ENCODE measurements at regions not wholly inside any gene's neighbourhood (a gene's known extent, or its start where the extent isn't known, plus 50 kb on each side); places are given as distances from the start of the nearest gene placed in this dataset.

DNA sequence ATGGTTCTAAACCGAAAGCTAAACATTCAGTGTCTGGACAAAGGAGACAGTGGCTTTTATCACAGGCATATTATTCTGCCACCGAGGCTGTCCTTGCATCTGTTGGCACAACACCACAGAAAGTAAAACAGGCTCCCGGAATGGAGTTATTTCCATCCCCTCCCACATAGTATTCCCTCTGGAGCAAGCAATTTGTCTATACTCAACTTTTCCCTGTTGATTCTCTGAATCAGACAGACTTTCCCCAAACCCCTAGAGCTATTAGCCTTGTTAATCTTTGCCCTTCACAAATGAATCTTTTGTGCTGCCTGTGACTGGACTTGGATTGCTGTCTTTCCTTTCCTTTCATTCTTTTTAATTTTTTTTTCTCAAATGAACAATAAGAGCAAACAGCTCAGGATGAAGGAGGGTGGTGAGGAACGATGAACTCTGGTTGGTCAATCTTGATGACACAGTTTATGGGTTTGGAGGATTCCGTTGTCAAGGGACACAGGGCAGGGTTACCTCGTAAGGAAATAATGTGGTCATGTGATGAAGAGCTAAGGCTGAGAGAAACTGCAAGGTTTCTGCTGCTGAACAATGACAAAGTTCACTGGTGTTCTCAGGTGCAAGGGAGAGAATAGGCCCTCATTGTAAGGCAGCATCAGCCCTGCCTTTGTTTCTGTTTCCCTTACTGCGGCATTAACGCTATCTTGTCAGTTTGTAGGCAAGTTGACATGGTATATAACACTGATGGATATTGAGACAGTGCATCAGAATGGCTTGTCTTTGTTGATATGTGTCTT, 275.0 kb upstream of the BMP2 start:
- H3K9me3 Mint-ChIP-seq: peaks cover 0 to 7% (median 4%) of the 10 kb centered on the region in 7 donors
- H3K27ac Mint-ChIP-seq: no peak overlapping the region
- DNase-seq: no peak
- no peaks in the 10 kb centered on the region for H3K27me3 Mint-ChIP-seq
- no peak for ATAC-seq (ENCODE audit: low read depth in 2 of 2)
- Histone ChIP-seq H3K27me3 (ENCODE audit: control insufficient read depth, insufficient read depth, low read length) (no peaks in the 10 kb centered on the region), H3K27ac (ENCODE audit: insufficient read depth, low read length, poor library complexity, severe bottlenecking) (no peak overlapping the region), H3K9me3 (ENCODE audit: control insufficient read depth in 2 of 2, low read length in 2 of 2) (no peaks in the 10 kb centered on the region), H3K36me3 (ENCODE audit: control insufficient read depth, insufficient read depth, low read length) (no peaks in the 10 kb centered on the region), H3K4me3 (ENCODE audit: low read depth, low read length) (no peak overlapping the region), H3K4me1 (ENCODE audit: control insufficient read depth, insufficient read depth, low read length, poor library complexity, severe bottlenecking) (no peaks in the 10 kb centered on the region)
- H3K36me3 Mint-ChIP-seq: no peaks in the 10 kb centered on the region
- no peaks in the 10 kb centered on the region for H3K4me1 Mint-ChIP-seq
- H3K4me3 Mint-ChIP-seq: no peak overlapping the region

GRCh38 chr20:6490849-6491248, 276.6 kb upstream of the BMP2 start:
- peaks cover 0 to 7% (median 3%) of the 10 kb centered on the region in 7 donors for H3K9me3 Mint-ChIP-seq
- no peaks in the 10 kb centered on the region for H3K36me3 Mint-ChIP-seq
- Histone ChIP-seq H3K36me3 (ENCODE audit: control insufficient read depth, insufficient read depth, low read length) (no peaks in the 10 kb centered on the region), H3K27me3 (ENCODE audit: control insufficient read depth, insufficient read depth, low read length) (no peaks in the 10 kb centered on the region), H3K4me3 (ENCODE audit: low read depth, low read length) (no peak overlapping the region), H3K9me3 (ENCODE audit: control insufficient read depth in 2 of 2, low read length in 2 of 2) (no peaks in the 10 kb centered on the region), H3K27ac (ENCODE audit: insufficient read depth, low read length, poor library complexity, severe bottlenecking) (no peak overlapping the region), H3K4me1 (ENCODE audit: control insufficient read depth, insufficient read depth, low read length, poor library complexity, severe bottlenecking) (no peaks in the 10 kb centered on the region)
- no peak overlapping the region for H3K4me3 Mint-ChIP-seq
- no peak overlapping the region for H3K27ac Mint-ChIP-seq
- no peaks in the 10 kb centered on the region for H3K27me3 Mint-ChIP-seq
- DNase-seq (no peak), ATAC-seq (ENCODE audit: low read depth in 2 of 2) (no peak)
- H3K4me1 Mint-ChIP-seq: no peaks in the 10 kb centered on the region

DNA sequence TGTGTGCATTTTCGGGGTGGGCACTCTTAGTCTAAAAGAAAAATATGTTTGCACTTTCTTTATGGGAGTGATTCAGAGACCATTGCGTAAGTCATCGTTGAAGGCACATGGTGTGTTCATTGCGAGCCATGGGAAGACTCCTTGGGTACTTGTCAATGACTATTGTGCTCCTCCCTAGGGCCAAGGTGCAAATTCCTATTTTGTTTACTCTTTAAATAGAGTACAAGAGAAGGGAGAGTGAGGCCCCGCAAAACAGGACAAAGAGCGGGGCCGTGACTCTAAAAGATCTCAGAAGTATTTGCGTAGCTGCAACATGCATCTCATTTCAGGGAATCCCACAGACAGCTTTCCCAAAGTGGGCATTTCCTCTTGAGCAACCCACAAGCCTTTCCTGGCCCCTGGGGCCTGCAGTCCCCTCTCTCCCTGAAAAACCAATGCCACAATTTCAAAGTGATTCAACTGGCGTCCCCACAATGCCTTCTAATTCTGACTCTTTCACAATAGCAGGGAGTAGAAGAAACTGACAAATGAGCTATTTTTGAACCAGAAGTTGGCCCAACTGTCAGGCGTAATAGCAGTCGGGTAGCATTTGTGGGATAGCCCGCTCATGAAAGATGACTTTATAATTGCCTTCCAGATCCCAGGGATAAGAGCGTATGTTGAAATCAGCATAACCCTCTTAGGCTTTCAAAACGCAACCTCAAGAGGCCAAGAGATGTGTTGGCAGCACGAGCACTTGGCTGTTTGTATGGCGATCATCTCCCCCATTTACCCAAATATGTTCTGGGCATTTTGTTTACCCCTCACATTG, 277.9 kb upstream of the BMP2 start:
- Histone ChIP-seq H3K27me3 (ENCODE audit: control insufficient read depth, insufficient read depth, low read length) (no peaks in the 10 kb centered on the region), H3K27ac (ENCODE audit: insufficient read depth, low read length, poor library complexity, severe bottlenecking) (no peak overlapping the region), H3K9me3 (ENCODE audit: control insufficient read depth in 2 of 2, low read length in 2 of 2) (no peaks in the 10 kb centered on the region), H3K4me3 (ENCODE audit: low read depth, low read length) (no peak overlapping the region), H3K4me1 (ENCODE audit: control insufficient read depth, insufficient read depth, low read length, poor library complexity, severe bottlenecking) (no peaks in the 10 kb centered on the region), H3K36me3 (ENCODE audit: control insufficient read depth, insufficient read depth, low read length) (no peaks in the 10 kb centered on the region)
- no peaks in the 10 kb centered on the region for H3K27me3 Mint-ChIP-seq
- no peak for ATAC-seq (ENCODE audit: low read depth in 2 of 2)
- no peaks in the 10 kb centered on the region for H3K4me1 Mint-ChIP-seq
- no peaks in the 10 kb centered on the region for H3K36me3 Mint-ChIP-seq
- H3K4me3 Mint-ChIP-seq: no peak overlapping the region
- H3K27ac Mint-ChIP-seq: no peak overlapping the region
- DNase-seq: no peak
- H3K9me3 Mint-ChIP-seq: peaks cover 0 to 8% (median 2%) of the 10 kb centered on the region in 7 donors

DNA sequence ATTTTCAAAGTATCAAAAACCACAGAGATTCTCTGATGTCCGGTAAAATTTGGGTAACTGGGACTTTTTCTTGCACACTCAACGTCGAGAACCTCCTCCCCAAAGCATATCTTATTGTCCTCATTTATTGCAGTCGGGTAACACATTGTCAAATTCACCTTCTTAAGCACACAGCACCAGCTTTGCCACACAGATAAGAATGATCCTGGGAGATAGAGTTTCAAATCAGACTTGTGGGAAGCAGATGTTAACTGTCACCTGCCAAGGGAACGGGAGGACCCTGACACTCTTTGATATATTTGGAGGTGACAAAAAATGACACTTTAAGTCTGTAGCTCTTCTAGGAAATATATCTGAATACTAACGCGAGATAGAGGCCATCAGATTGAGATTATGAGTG, 282.1 kb upstream of the BMP2 start:
- Histone ChIP-seq H3K4me1 (ENCODE audit: control insufficient read depth, insufficient read depth, low read length, poor library complexity, severe bottlenecking) (no peaks in the 10 kb centered on the region), H3K9me3 (ENCODE audit: control insufficient read depth in 2 of 2, low read length in 2 of 2) (no peaks in the 10 kb centered on the region), H3K27me3 (ENCODE audit: control insufficient read depth, insufficient read depth, low read length) (no peaks in the 10 kb centered on the region), H3K4me3 (ENCODE audit: low read depth, low read length) (no peak overlapping the region), H3K36me3 (ENCODE audit: control insufficient read depth, insufficient read depth, low read length) (no peaks in the 10 kb centered on the region), H3K27ac (ENCODE audit: insufficient read depth, low read length, poor library complexity, severe bottlenecking) (no peak overlapping the region)
- ATAC-seq (ENCODE audit: low read depth in 2 of 2): no peak
- no peak for DNase-seq
- Mint-ChIP-seq H3K27ac (no peak overlapping the region), H3K9me3 (peaks cover 0 to 5% (median 2%) of the 10 kb centered on the region in 7 donors), H3K4me3 (no peak overlapping the region), H3K4me1 (no peaks in the 10 kb centered on the region), H3K27me3 (no peaks in the 10 kb centered on the region), H3K36me3 (no peaks in the 10 kb centered on the region)

GRCh38 chr20:6483727-6484126, 283.8 kb upstream of the BMP2 start:
- Mint-ChIP-seq H3K9me3 (peaks cover 0 to 6% (median 0%) of the 10 kb centered on the region in 7 donors), H3K4me3 (no peak overlapping the region), H3K27ac (no peak overlapping the region), H3K27me3 (no peaks in the 10 kb centered on the region), H3K4me1 (no peaks in the 10 kb centered on the region), H3K36me3 (no peaks in the 10 kb centered on the region)
- H3K36me3 ChIP-seq (ENCODE audit: control insufficient read depth, insufficient read depth, low read length): no peaks in the 10 kb centered on the region
- no peaks in the 10 kb centered on the region for H3K4me1 ChIP-seq (ENCODE audit: control insufficient read depth, insufficient read depth, low read length, poor library complexity, severe bottlenecking)
- H3K4me3 ChIP-seq (ENCODE audit: low read depth, low read length): no peak overlapping the region
- H3K27me3 ChIP-seq (ENCODE audit: control insufficient read depth, insufficient read depth, low read length): no peaks in the 10 kb centered on the region
- peaks cover 0 to 2% of the 10 kb centered on the region in 2 experiments for H3K9me3 ChIP-seq (ENCODE audit: control insufficient read depth in 2 of 2, low read length in 2 of 2)
- no peak overlapping the region for H3K27ac ChIP-seq (ENCODE audit: insufficient read depth, low read length, poor library complexity, severe bottlenecking)
- no peak for DNase-seq
- no peak for ATAC-seq (ENCODE audit: low read depth in 2 of 2)

GRCh38 chr20:6482486-6482885, 285.0 kb upstream of the BMP2 start:
- Histone ChIP-seq H3K4me3 (ENCODE audit: low read depth, low read length) (no peak overlapping the region), H3K36me3 (ENCODE audit: control insufficient read depth, insufficient read depth, low read length) (no peaks in the 10 kb centered on the region), H3K27me3 (ENCODE audit: control insufficient read depth, insufficient read depth, low read length) (no peaks in the 10 kb centered on the region), H3K4me1 (ENCODE audit: control insufficient read depth, insufficient read depth, low read length, poor library complexity, severe bottlenecking) (no peaks in the 10 kb centered on the region), H3K27ac (ENCODE audit: insufficient read depth, low read length, poor library complexity, severe bottlenecking) (no peak overlapping the region), H3K9me3 (ENCODE audit: control insufficient read depth in 2 of 2, low read length in 2 of 2) (peaks cover 0 to 2% of the 10 kb centered on the region in 2 experiments)
- Mint-ChIP-seq H3K4me3 (no peak overlapping the region), H3K4me1 (no peaks in the 10 kb centered on the region), H3K27me3 (no peaks in the 10 kb centered on the region), H3K36me3 (no peaks in the 10 kb centered on the region), H3K27ac (no peak overlapping the region), H3K9me3 (peaks cover 0 to 7% (median 0%) of the 10 kb centered on the region in 7 donors)
- ATAC-seq (ENCODE audit: low read depth in 2 of 2) (no peak), DNase-seq (no peak)

- no peaks in the 10 kb centered on the region for H3K4me1 Mint-ChIP-seq
- DNase-seq (no peak), ATAC-seq (ENCODE audit: low read depth in 2 of 2) (no peak)
- no peak overlapping the region for H3K27ac Mint-ChIP-seq
- no peak overlapping the region for H3K27ac ChIP-seq (ENCODE audit: insufficient read depth, low read length, poor library complexity, severe bottlenecking)
- H3K4me1 ChIP-seq (ENCODE audit: control insufficient read depth, insufficient read depth, low read length, poor library complexity, severe bottlenecking): no peaks in the 10 kb centered on the region
- no peaks in the 10 kb centered on the region for H3K27me3 Mint-ChIP-seq
- H3K4me3 ChIP-seq (ENCODE audit: low read depth, low read length): no peak overlapping the region
- H3K9me3 Mint-ChIP-seq: peaks cover 0 to 6% (median 0%) of the 10 kb centered on the region in 7 donors
- H3K27me3 ChIP-seq (ENCODE audit: control insufficient read depth, insufficient read depth, low read length): no peaks in the 10 kb centered on the region
- no peaks in the 10 kb centered on the region for H3K36me3 ChIP-seq (ENCODE audit: control insufficient read depth, insufficient read depth, low read length)
- peaks cover 0 to 2% of the 10 kb centered on the region in 2 experiments for H3K9me3 ChIP-seq (ENCODE audit: control insufficient read depth in 2 of 2, low read length in 2 of 2)
- no peak overlapping the region for H3K4me3 Mint-ChIP-seq
- H3K36me3 Mint-ChIP-seq: no peaks in the 10 kb centered on the region
These were observed 286.9 kb upstream of the BMP2 start for GRCh38 chr20:6480328-6481200.
